NK-92 treated with Interleukin-12 subunit alpha and Interleukin-12 subunit beta, amount 100 ng/mL, for 24 hours (cell line): ENCODE measurements at regions not wholly inside any gene's neighbourhood (a gene's known extent, or its start where the extent isn't known, plus 50 kb on each side); places are given as distances from the start of the nearest gene placed in this dataset.
"Not testable (repeated sequence)": the region's sequence is repeated elsewhere in the genome, so short reads cannot be mapped to it uniquely, and the experiment has no call there.

Experiments
- DNase-seq: peaks from one replicate; lab custom pipeline; 2025; lab: John Stamatoyannopoulos, UW

DNA sequence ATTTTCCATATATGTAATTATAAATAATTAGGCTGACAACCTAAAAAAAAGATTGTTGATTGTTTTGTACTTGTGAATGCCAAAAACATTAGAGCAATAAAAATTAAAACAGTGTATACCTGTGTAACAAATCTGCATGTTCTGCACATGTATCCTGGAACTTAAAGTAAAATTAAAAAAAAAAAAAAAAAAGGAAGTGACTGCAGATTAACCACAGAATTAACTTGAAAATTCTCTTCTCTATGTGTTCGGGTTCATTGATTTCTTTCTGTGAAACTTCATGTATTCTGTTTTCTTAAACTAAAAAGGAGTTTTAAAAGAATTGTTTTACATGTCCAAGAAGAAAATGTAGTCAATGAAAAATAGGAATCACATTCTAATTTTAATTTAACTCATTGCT is 95.7 kb downstream of the FASLG start:
- no peak for DNase-seq

DNA sequence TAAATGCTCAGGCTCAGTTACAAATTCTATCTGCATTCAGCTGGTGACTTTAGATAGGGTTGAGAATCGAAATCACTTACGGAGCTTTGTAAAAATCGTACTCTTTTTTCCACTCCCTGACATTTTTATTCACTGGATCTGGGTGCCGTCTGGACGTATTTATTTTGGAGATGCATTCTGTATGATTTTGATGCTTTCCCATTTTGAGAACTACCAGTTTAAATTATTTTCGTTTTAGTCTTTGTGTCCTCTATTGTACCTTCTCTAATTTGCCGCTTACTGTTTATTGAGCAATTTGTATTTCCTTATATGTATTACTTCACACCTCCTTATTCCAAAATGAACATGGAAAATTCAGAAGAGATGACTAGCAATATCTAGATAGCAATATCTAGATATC is 96.2 kb downstream of the FASLG start:
- no peak for DNase-seq

DNA sequence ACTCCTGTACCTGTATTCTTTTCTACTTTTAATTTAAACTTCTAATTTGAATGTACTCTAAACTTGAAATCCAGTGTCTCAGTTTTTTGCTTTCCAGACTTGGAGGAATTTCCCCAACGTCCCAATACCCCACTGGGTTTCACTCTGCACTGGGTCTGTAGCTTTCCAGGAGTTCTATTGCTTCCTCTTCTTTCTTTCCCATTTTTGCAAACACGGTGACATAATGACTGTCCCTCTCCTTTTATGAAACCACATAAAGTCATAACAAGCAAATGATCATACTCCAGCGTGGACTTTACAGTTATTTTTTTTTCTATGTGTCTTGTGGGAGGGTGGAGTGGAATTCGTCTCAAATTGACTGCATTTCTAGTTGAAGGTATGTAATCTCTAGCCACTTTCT is 97.1 kb downstream of the FASLG start:
- no peak for DNase-seq

DNA sequence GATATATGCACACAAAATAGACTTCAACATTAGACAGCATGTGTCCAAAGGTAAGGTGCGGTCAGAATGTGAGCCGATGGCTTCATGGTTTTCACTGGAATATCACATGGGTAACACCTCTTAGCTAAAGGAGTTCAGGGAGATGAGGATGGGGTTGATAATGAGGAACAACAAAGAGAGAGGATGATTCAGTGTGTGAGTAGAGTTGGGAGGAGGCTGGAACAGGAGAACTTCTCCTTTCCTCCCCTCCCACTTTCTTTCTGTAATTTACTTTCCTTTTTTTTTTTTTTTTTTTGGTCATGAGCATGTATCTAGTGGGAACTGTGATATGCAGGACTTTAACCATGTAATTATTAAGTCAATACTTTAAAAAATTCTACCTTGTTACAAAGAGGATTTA is 99.4 kb downstream of the FASLG start:
- DNase-seq: no peak

DNA sequence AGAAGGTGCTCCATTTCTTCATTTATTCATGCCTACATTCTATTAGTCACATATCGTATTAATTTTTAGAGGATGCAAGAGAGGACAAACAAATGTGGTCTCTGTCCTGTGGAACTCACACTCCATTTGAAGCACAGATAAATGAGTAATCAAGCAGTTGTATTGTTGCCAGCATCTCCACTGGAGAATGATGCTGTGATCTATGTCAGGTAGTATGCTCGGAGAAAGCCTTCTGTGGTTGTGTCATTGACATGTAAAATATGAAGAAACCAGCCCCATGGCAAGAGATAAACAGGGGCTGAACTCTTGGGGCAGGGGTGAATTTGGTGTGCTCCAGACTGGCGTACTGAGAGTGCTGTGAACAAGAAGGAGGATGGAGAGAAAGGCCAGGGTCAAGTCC is 101.2 kb downstream of the FASLG start:
- no peak for DNase-seq

DNA sequence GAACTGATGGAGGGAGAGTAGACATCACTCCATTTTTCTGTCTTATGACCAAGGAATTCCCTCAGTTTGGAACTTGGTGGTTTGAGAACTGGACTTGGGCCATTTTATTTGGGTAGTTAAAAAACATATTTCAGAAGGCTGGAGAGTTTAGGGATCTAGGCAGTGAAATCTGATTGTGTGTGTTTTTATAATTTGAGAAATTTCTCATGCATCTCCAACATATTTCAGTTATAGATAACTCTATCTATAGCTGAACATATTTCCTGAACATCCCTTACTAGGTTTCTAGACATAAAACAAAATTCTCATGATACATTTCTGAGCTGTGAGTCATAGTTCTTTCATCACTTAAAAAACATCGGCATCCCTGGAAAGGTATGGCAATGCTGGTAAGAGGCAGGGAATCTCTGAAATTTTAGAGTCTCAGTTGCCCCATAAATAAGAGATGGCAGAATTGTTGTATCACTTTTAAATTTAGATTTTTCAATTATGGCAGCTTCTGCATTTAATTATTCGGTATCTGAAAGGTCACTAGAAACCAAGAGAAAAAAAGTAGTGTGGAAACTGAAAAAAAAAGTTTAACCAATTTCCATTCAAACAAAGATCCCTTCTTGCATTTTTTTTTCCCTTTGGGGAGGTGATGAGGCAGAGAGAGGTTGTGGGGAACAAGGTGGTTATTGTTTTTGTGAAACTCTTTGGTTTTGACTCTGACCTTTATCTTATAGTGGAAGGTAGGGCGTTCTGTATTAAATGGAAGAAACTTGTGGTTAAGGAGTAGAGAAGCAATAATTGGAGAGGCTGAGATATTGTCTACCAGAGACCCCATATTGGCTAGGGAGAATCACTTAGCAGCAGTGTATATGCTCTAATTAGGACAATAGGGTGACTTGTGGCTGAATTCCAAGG is 102.9 kb downstream of the FASLG start:
- DNase-seq: no peak

DNA sequence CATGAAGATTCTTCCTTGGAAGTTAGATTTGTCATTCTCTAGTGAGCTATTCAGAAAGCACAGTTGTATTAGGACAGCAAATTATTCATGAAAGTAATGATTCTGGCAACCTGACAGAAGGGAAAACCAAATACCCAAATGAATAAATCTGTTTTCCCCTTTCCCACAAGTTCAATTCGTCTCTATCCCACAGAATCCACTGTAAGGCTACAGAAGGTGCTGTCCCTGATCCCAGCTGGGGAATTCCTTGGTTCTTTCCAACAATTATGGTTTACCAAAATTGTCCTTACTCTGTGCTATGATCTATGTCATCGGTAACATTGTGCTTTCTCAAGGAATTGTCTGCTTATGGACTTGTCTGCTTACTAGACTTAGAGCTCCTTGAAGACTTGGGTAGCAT is 104.2 kb downstream of the FASLG start:
- DNase-seq: no peak

DNA sequence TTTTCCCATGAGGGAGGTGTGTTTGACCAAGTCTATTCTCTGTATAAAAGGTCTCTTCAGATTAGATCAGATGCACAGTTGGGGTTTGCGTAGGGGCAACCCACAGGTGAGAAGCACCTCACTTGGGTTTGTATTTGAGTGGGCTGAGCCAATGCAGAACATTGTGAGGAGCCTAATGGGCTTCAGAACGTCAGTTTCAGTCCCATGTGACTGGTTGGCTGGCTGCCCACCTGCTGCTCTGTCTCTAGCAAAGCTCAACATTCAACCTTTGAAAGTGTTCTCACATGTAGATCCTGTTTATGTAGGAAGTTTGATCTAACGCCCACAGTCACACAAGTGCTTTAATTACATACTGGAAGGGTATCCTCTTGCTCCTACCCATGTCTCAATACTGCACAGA is 105.5 kb downstream of the FASLG start:
- no peak for DNase-seq

DNA sequence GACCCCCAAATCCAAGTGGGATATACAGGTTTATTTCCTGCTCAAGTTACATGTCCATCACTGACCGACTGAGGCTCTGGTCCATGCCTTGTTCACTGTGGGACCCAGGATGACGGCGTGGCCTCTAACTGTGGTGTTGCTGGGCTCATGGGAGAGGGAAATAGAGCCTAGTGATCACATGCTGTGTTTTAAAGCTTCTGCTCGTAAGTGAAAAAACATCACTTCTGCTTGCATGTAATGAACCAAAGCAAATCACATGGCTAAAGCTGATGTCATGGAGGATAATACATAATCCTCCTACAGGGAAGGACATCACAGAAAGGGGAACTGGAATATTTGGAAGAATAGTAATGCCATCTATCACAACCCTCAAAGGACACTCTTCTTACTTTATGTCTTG is 107.6 kb downstream of the FASLG start:
- DNase-seq: no peak

DNA sequence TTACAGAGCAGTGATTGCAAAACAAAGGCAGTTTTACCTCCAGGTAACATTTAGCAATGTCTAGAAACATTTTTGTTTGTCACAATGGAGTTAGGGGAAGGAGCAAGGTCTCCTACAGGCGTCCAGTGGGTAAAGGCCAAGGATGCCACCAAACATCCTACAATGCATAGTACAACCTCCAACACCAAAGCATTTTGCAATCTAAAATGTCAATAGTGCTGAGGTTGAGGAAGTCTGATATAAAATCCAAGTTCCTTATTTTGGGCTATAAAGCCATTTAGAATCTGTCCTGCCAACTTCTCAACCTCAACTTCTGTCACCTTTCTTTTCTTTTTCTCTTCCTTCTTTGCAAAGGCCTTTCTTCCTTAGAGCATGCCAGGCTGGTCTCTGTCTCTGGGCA is 111.2 kb downstream of the FASLG start:
- DNase-seq: no peak

DNA sequence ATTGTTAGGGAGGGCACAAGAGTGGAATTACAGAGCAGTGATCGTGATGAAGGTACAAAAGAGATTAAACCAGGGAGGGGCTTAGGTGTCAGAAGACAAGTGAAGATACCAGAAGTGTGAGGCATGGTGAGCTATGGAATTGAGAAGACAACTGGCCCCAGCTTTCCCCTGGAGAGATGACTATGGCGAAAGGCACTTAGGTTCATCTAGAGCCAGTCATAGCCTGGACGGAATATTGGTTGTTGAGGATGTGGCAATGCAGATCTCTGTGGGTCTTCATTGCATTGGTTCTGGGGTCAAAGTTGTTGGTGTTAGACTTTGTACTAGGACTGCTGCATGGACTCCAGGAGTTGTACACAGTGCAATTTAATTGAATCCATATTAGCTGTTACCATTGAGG is 115.7 kb downstream of the FASLG start:
- no peak for DNase-seq

DNA sequence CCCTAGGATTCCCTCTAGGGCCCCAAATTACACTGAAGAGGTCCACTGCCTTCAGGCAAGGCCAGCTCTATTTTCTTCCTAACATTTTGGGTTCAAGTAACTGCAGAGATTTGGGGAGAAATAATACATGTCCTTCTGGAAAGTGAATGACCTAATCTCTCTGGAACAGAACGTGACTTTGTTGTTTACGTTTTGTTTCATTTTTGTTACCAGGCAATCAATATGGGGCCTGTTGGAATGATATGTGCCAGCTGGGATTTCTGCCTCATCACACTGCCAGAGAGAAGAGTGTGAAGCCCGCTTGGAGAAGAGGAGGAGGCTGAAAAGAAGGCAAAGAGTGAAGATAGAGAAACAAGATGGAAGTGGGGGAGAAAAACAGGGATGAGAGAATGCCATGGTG is 116.7 kb downstream of the FASLG start:
- no peak for DNase-seq

DNA sequence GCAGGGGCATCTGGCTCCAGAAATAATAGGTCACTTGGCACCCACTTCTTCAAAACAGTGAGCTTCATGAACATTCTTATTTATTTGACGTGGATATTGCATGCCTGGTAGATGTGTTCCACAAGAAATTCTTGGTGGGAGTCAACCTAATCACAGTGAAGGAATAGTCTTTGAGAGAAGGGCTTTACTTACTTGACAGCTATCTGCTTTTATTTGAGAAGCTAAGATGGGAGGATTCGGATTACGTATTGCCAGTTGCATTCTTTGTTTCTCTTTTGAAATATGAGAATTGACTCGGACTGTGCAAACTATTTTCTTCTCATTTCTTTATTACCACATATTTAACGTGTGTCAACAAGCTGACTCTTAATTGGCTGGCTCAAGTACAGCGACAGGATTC is 117.2 kb downstream of the FASLG start:
- no peak for DNase-seq

DNA sequence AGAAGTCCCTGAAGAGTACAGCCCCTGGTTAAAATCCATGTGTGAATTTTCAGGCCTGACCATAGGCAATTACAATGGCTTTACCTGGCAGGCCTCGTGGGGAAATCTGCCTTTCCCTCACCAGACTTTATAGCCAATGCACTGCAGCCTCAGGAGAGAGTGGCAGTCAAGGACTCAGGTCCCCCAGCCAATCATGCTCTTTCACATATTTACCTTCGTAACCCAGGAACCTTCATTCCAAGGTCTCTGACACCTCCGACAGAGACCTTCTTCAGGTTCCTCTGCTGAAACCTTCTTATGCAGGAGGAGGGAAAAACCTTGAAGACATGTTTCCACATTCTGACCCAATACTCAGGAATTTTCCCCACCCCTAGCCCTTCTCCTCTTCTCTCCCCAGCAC is 118.9 kb downstream of the FASLG start:
- no peak for DNase-seq

DNA sequence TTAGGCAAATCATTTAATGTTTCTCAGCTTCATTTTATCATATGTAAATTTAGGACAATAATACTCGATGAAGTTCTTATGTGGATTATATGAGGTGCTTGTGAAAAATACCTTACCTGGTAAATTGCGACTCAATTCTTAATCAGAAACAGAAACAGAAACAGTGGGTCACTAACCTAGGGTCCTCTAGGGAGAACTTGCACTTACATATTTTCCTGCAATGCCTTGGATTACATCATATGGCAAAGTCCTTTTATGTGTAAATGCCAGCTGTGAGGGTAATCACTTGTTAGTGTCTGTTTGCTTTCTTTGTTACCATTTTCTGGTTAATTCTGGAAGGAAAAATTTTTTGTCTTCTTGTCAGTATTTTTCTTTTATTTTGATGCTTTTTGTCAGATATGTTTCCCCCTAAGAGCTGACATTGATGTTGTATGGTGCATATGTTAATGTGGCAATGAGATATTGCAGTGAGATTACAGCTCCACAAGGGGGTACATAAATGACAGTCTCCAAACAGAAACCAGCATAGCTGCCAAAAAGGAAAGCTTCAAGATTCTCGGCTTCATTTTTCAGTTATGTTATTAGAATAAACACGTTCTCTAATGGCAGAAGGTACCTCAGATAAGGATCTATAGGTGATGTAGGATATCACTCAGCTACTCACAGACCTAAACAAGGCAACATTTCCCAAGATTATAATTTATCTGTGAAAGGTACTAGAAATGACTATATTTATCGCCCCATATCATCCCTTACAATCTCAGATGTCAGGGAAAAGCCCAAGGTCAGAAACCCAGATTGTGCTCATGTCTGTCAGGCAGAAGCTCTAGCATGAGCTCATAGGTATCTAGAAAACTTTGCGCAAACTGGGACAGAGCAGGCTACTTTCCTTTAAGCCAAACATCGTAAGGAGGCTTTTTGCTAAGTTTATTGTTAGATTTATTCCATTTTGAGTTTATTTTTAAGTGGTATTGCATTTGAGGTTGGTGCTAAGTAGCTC is 119.9 kb downstream of the FASLG start:
- no peak for DNase-seq

DNA sequence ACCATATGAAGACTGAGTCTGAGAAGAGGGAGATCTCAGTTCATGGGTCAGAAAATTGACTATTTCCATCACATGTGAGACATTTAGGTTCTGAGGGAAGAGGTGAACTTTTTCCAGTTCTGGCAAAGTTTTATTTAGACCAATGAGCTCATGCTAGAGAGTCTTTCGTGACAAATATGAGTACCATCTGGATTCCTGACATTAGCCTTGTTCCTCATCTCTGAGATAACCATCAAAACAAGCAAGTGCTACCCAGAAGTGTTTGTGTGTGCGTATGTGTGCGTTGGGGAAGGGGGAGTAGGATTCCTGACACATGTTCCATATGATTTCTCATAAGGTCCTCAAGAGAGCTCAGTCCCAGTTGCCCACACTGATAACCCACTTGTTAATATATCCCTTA is 120.6 kb downstream of the FASLG start:
- DNase-seq: no peak

DNA sequence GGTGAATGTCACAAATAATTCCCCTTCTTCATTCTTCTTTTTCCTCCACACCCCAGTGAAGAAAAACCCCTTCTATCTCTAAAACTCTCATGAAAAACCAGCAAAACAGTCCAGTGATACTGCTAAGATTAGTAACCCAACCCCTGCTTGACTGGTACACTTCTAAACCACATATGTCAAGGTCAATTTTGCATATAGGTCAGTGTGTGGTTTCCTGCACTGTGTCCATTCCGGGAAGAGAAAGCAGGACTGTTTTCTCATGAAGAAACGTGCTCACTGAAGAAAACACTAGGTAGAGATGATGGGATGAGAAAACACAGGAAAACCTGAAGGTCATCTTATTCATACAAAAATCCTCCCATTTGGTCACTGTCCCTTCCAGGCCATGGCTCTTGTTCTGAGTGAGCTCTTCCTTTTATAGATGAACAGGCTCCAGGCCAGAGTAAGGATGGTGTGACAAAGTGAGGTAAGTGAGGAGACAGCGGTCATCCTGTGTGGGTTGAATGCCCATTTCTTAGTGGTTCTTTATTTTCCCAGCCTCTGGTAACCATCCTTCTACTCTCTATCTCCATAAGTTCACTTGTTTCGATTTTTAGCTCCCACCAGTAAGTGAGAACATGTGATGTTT is 122.7 kb downstream of the FASLG start:
- DNase-seq: peak; percentile 12

DNA sequence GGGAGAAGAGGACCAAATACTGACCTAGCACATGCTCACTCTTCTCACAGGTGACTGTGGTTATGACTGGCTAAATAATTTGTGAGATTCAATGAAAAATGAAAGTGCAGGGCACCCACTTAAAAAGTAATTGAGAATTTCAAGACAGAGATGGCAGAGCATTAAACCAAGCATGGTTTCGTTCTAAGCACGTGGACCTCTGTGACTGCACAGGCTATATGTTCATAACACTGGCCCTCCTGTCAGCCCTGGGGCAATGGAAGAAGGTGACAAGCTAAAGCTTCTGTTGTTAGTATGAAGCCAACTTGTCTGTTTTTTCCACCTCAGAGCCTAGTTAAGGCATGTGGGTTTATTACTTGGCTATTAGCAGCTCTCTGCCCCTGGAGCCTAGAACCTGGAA is 130.9 kb downstream of the FASLG start:
- no peak for DNase-seq

DNA sequence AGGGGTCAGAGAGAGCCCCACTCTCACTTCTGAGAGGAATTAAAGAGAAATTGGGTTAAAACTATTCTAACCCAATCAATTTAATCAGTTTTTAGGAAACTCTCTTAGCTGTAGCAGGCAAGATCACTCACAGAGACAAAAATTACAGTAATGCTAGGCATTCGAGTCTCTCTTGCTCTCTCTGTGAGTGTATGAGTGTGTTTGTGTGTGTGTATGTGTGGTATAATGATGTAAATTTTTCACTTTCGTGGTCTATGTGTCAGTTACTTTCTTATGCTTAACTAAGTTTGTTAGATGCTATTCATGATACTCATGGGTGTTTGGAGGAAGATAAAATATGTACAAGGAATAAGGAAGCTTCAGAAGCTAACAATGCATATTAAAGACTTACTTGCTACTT is 131.3 kb downstream of the FASLG start:
- DNase-seq: no peak

DNA sequence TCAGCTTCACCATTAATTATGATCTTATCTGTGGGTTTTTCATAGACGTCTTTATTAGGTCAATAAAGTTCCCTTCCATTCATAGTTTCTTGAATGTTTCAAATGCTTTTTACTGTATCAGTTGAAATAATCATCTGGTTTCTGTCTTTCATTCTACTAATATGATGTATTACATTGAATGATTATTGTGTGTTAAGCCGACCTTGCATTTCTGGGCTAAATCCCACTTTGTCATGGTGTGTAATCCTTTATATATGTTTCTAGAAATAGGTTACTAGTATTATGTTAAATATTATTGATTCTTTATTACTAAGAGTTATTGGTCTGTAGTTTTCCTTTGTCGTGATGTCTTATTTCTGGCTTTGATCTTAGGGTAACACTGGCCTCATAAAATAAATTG is 134.9 kb downstream of the FASLG start:
- DNase-seq: no peak

DNA sequence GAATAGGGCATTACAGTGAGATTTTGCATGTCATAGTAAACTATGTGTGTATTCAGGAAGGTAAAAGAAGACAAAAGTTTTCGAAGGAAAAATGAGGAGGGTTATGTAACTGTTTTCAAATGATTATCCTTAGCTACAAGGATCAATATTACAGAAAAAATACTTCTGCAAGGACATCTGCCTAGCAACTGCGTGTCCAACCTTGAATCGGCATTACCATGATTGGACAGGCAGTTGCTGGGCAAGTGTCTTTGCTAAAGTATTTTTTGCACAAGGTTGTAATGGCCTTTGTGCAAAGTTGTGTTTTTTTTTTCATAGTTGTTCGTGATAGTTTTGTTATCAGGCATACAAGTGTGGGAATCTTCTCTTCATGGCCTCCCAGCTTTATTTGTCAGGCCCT is 136.8 kb downstream of the FASLG start:
- DNase-seq: no peak

DNA sequence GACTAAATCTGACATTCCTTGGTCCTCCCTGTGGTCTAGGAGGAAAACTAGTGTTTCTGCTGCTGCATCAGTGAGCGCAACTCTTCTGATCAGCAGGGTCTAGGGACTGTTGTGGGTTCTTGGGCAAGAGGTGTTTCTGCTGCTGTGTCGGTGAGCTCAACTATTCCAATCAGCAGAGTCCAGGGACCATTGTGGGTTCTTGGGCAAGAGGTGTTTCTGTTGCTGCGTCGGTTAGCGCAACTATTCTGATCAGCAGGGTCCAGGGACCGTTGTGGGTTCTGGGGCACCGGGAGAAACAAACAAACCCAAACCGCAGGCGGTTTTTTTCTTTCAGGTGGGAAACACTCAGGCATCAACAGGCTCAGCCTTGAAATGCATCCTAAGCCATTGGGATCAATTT is 140.9 kb downstream of the FASLG start:
- not testable (repeated sequence) for DNase-seq
